CD4-positive, alpha-beta T cell (primary cell): ENCODE measurements at regions not wholly inside any gene's neighbourhood (a gene's known extent, or its start where the extent isn't known, plus 50 kb on each side); places are given as distances from the start of the nearest gene placed in this dataset.

Experiments
- ATAC-seq: fragments of 200-7000 bp; cut with Tn5 transposase; one replicate; pipeline ENCODE4 v1.10.0; 2022; ENCODE audit warnings: mild to moderate bottlenecking; ENCODE audit not compliant: poor library complexity
- CTCF ChIA-PET: fragments of 350-600 bp; sonication (Branson Sonifier 250); formaldehyde crosslinking; loops from one replicate; lab custom pipeline; 2021; ENCODE audit warnings: antibody characterized with exemption, inconsistent platforms; lab: Charles Lee
- POLR2A ChIA-PET: fragments of 350-600 bp; sonication (Branson Sonifier 250); formaldehyde crosslinking; loops from one replicate; lab custom pipeline; 2021; ENCODE audit warnings: antibody characterized with exemption, inconsistent platforms; lab: Charles Lee
- DNase-seq, 14 experiments: peaks; one replicate each; pipeline ENCODE4 v3.0.0-alpha.2; 2013 to 2020; ENCODE audit warnings: mixed read lengths in 2 of 14
- H3K27ac ChIP-seq, 2 donors: one replicate each; pipeline versions ENCODE4 v1.5.1 to v1.7.0; 2013; ENCODE audit warnings: low read length in 2 of 2, low read depth in 1 of 2, mild to moderate bottlenecking in 1 of 2
- H3K27me3 ChIP-seq, 2 experiments: 1 replicate in 1 of 2; 2 replicates in 1 of 2; pipeline versions ENCODE4 v1.6.1 to v1.7.0; 2013; ENCODE audit warnings: low read length in 2 of 2, control low read depth in 1 of 2, mild to moderate bottlenecking in 1 of 2, moderate library complexity in 1 of 2; ENCODE audit not compliant: insufficient read depth in 2 of 2, control insufficient read depth in 1 of 2
- H3K36me3 ChIP-seq: one replicate; pipeline ENCODE4 v1.6.1; 2013; ENCODE audit warnings: low read length, control low read depth; ENCODE audit not compliant: insufficient read depth
- H3K4me1 ChIP-seq: one replicate; pipeline ENCODE4 v1.6.1; 2013; ENCODE audit warnings: low read length, control low read depth; ENCODE audit not compliant: insufficient read depth
- H3K4me3 ChIP-seq: one replicate; pipeline ENCODE4 v1.5.1; 2013; ENCODE audit warnings: mild to moderate bottlenecking, low read length, moderate library complexity
- H3K9me3 ChIP-seq, 2 experiments: 1 replicate in 1 of 2; 2 replicates in 1 of 2; pipeline versions ENCODE4 v1.6.1 to v1.7.0; 2013; ENCODE audit warnings: low read length in 2 of 2, mild to moderate bottlenecking in 2 of 2, control low read depth in 1 of 2, moderate library complexity in 1 of 2; ENCODE audit not compliant: control insufficient read depth in 1 of 2, insufficient read depth in 1 of 2
- H3K27ac Mint-ChIP-seq: one replicate; pipeline ENCODE4 v1.8.0; 2020; ENCODE audit warnings: mixed read lengths
- H3K27me3 Mint-ChIP-seq: one replicate; pipeline ENCODE4 v1.8.0; 2021; ENCODE audit warnings: mixed read lengths
- H3K36me3 Mint-ChIP-seq: one replicate; pipeline ENCODE4 v1.8.0; 2021; ENCODE audit warnings: low read depth, mixed read lengths
- H3K4me1 Mint-ChIP-seq: one replicate; pipeline ENCODE4 v1.8.0; 2021; ENCODE audit warnings: low read depth, mixed read lengths
- H3K4me3 Mint-ChIP-seq: one replicate; pipeline ENCODE4 v1.8.0; 2020; ENCODE audit warnings: mild to moderate bottlenecking, mixed read lengths
- H3K9me3 Mint-ChIP-seq: one replicate; pipeline ENCODE4 v1.8.0; 2020; ENCODE audit warnings: mixed read lengths
- intact Hi-C, 2 experiments: fragments of 100-400 bp; cut with DNase I in 1 of 2; cut with micrococcal nuclease in 1 of 2; formaldehyde crosslinking; loops; one replicate each; pipeline versions ENCODE4 v1.15.1 to v1.9.0; 2023 to 2025; cut with DNase I, micrococcal nuclease
- TF ChIP-seq, protein P1 (sequence below): fragments of 200-600 bp; IDR thresholded peaks from one replicate; pipeline ENCODE4 v1.8.0; 2022; ENCODE audit warnings: antibody characterized with exemption, mild to moderate bottlenecking

DNA sequence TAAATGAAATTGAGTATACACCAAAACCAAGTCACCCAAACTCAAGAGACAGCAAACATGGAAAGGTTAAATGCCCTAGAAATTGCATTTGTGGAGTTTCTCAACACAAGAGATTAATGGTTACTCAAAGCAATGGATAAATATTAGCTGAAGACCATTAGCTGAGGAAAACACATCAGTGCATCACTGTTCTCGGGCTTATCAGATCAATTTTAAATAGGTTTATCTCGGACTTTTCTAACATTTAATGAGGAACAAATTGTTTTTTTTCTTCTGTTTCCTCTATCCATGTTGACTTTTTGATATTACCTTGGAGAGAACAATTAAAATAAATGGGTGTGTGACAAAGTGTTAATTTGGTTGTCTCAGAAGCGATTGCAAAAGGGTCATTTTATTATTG lies 105.4 kb upstream of the PIK3C3 start:
- H3K4me1 Mint-ChIP-seq, result no peaks in the 10 kb centered on the region
- intact Hi-C loops, result no loop called here
- Histone ChIP-seq H3K36me3 (no peaks in the 10 kb centered on the region), H3K4me1 (no peaks in the 10 kb centered on the region), H3K27me3 (no peaks in the 10 kb centered on the region), H3K9me3 (no peaks in the 10 kb centered on the region), H3K27ac (no peak overlapping the region), H3K4me3 (no peak overlapping the region)
- ATAC-seq, result no peak
- POLR2A ChIA-PET, result no interaction called here
- H3K27ac Mint-ChIP-seq, result no peak overlapping the region
- no peak for DNase-seq
- no peaks in the 10 kb centered on the region for H3K36me3 Mint-ChIP-seq
- H3K9me3 Mint-ChIP-seq, result no peaks in the 10 kb centered on the region
- peaks cover 19% of the 10 kb centered on the region for H3K27me3 Mint-ChIP-seq
- TF ChIP-seq, protein P1, sequence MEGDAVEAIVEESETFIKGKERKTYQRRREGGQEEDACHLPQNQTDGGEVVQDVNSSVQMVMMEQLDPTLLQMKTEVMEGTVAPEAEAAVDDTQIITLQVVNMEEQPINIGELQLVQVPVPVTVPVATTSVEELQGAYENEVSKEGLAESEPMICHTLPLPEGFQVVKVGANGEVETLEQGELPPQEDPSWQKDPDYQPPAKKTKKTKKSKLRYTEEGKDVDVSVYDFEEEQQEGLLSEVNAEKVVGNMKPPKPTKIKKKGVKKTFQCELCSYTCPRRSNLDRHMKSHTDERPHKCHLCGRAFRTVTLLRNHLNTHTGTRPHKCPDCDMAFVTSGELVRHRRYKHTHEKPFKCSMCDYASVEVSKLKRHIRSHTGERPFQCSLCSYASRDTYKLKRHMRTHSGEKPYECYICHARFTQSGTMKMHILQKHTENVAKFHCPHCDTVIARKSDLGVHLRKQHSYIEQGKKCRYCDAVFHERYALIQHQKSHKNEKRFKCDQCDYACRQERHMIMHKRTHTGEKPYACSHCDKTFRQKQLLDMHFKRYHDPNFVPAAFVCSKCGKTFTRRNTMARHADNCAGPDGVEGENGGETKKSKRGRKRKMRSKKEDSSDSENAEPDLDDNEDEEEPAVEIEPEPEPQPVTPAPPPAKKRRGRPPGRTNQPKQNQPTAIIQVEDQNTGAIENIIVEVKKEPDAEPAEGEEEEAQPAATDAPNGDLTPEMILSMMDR, result no peak
- H3K4me3 Mint-ChIP-seq, result no peak overlapping the region
- CTCF ChIA-PET, result no interaction called here

DNA sequence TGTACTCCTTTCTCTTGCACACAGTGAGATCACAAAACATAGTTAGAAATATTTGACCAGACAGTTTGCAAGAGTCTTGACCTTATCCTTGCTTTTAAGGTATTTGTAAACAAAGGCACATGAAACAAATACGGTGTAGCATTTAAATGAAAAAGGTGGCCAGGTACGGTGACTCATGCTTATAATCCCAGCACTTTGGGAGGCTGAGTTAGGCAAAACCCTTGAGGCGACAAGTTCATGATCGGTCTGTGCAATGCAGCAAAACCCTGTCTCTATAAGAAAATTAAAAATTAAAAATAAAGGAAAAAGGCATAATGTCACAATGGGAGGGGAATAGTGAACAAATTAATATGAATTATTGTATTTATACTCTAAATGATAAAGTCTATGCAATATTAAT lies 109.5 kb upstream of the PIK3C3 start:
- Mint-ChIP-seq H3K36me3 (no peaks in the 10 kb centered on the region), H3K4me3 (no peak overlapping the region), H3K9me3 (no peaks in the 10 kb centered on the region), H3K4me1 (no peaks in the 10 kb centered on the region), H3K27ac (no peak overlapping the region), H3K27me3 (peaks cover 19% of the 10 kb centered on the region)
- TF ChIP-seq, protein P1, result no peak
- H3K36me3 ChIP-seq, result no peaks in the 10 kb centered on the region
- H3K27ac ChIP-seq, result no peak overlapping the region
- no peaks in the 10 kb centered on the region for H3K4me1 ChIP-seq
- no peak overlapping the region for H3K4me3 ChIP-seq
- ATAC-seq (no peak), DNase-seq (no peak)
- CTCF ChIA-PET, result no interaction called here
- no peaks in the 10 kb centered on the region for H3K9me3 ChIP-seq
- intact Hi-C loops, result no loop called here
- POLR2A ChIA-PET, result no interaction called here
- no peaks in the 10 kb centered on the region for H3K27me3 ChIP-seq

DNA sequence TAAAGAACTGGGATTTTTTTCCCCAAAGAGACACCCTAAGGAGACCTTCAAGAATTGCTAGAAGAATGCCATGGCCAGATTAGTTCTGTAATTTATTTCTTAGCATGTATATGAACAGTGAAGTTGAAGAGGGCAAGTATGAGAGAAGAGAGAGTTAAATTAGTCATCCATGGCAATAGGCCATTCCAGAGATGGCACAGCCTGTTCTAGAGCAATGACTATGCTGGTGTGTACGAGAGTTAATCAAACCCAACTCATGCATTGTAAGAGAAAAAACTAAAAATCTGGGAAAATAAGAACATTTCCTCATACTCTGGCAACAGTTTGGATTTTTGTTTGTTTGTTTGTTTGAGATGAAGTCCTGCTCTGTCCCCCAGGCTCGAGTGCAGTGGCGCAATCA lies 112.1 kb upstream of the PIK3C3 start:
- Histone ChIP-seq H3K27ac (no peak overlapping the region), H3K27me3 (no peaks in the 10 kb centered on the region), H3K4me3 (no peak overlapping the region), H3K36me3 (no peaks in the 10 kb centered on the region), H3K4me1 (no peaks in the 10 kb centered on the region), H3K9me3 (no peaks in the 10 kb centered on the region)
- DNase-seq, result no peak
- intact Hi-C loops, result no loop called here
- CTCF ChIA-PET, result no interaction called here
- H3K27ac Mint-ChIP-seq, result no peak overlapping the region
- H3K27me3 Mint-ChIP-seq, result peaks cover 6% of the 10 kb centered on the region
- H3K9me3 Mint-ChIP-seq, result no peaks in the 10 kb centered on the region
- no peak overlapping the region for H3K4me3 Mint-ChIP-seq
- H3K36me3 Mint-ChIP-seq, result no peaks in the 10 kb centered on the region
- ATAC-seq, result no peak
- TF ChIP-seq, protein P1, result no peak
- H3K4me1 Mint-ChIP-seq, result no peaks in the 10 kb centered on the region
- POLR2A ChIA-PET, result no interaction called here
